Uterus (tissue), 3 donors: ENCODE measurements at regions not wholly inside any gene's neighbourhood (a gene's known extent, or its start where the extent isn't known, plus 50 kb on each side); places are given as distances from the start of the nearest gene placed in this dataset.

Experiments used
- DNase-seq, 2 donors: peaks; one replicate each; pipeline ENCODE4 v3.0.0-alpha.2; 2019 to 2020
- H3K27ac ChIP-seq, 2 donors: fragments of 200-600 bp; sonication (generic); 1 replicate in 1 of 2; 2 replicates in 1 of 2; pipeline ENCODE4 v1.5.1; 2016 to 2018
- H3K27me3 ChIP-seq, 2 donors: fragments of 200-600 bp; sonication (generic); one replicate each; pipeline ENCODE4 v1.5.1; 2018 to 2019; ENCODE audit warnings: control low read depth in 1 of 2
- H3K36me3 ChIP-seq, 2 donors: fragments of 200-600 bp; sonication (generic); one replicate each; pipeline ENCODE4 v1.5.1; 2019; ENCODE audit warnings: control low read depth in 1 of 2
- H3K4me1 ChIP-seq, 2 donors: fragments of 200-600 bp; sonication (generic); one replicate each; pipeline ENCODE4 v1.5.1; 2018 to 2019; ENCODE audit warnings: control low read depth in 1 of 2
- H3K4me3 ChIP-seq, 2 donors: fragments of 200-600 bp; sonication (generic); 1 replicate in 1 of 2; 2 replicates in 1 of 2; pipeline ENCODE4 v1.5.1; 2018 to 2019; ENCODE audit warnings: mild to moderate bottlenecking in 1 of 2
- H3K9me3 ChIP-seq, 2 donors: fragments of 200-600 bp; sonication (generic); one replicate each; pipeline ENCODE4 v1.5.1; 2019; ENCODE audit warnings: control low read depth in 1 of 2
- POLR2A ChIP-seq, 2 donors: fragments of 450-650 bp; IDR thresholded peaks; one replicate each; pipeline ENCODE4 v1.6.1; 2016; ENCODE audit warnings: antibody characterized with exemption in 2 of 2, mild to moderate bottlenecking in 1 of 2, moderate library complexity in 1 of 2
- intact Hi-C: fragments of 100-400 bp; cut with DNase I; formaldehyde crosslinking; loops from one replicate; pipeline ENCODE4 v1.15.1; 2023; ENCODE audit warnings: low total_unique reads
- TF ChIP-seq, protein P1 (sequence below), 4 experiments: fragments of 200-600 bp in 2 of 4; fragments of 450-650 bp in 2 of 4; sonication (generic) in 2 of 4; IDR thresholded peaks; one replicate each; pipeline ENCODE4 v1.5.1; 2016 to 2019; ENCODE audit warnings: antibody characterized with exemption in 4 of 4, mild to moderate bottlenecking in 2 of 4, moderate library complexity in 1 of 4
- donor health status: DM: yes; HTN: yes; CAD: no.

DNA sequence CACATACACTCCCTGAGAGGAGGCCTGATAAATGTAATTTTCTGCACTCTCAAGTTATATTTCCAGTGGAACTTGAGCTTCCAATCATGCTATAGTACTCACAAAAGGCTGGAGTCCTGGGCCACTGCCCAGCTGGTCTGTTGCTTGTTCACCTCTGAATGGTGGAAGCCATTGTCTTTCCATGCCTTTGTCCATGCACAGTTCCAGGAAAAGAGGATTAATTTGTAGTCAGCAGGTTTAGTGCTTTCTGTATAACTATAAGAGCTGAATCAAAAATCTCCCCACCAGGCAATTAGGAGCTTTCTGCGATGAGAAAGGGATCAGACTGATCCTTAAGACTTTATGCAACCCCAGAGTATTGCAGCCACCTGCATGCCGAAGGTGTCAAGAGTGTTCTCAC lies 195.4 kb upstream of the PGRMC2 start:
- no peaks in the 10 kb centered on the region for H3K36me3 ChIP-seq
- H3K4me1 ChIP-seq: no peaks in the 10 kb centered on the region
- intact Hi-C loops: no loop called here
- no peak overlapping the region for H3K4me3 ChIP-seq
- H3K9me3 ChIP-seq: no peaks in the 10 kb centered on the region
- TF ChIP-seq POLR2A (IDR thresholded peaks at IDR 0.05): no peak
- TF ChIP-seq, protein P1, sequence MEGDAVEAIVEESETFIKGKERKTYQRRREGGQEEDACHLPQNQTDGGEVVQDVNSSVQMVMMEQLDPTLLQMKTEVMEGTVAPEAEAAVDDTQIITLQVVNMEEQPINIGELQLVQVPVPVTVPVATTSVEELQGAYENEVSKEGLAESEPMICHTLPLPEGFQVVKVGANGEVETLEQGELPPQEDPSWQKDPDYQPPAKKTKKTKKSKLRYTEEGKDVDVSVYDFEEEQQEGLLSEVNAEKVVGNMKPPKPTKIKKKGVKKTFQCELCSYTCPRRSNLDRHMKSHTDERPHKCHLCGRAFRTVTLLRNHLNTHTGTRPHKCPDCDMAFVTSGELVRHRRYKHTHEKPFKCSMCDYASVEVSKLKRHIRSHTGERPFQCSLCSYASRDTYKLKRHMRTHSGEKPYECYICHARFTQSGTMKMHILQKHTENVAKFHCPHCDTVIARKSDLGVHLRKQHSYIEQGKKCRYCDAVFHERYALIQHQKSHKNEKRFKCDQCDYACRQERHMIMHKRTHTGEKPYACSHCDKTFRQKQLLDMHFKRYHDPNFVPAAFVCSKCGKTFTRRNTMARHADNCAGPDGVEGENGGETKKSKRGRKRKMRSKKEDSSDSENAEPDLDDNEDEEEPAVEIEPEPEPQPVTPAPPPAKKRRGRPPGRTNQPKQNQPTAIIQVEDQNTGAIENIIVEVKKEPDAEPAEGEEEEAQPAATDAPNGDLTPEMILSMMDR (IDR thresholded peaks at IDR 0.05): no peak
- no peak overlapping the region for H3K27ac ChIP-seq
- H3K27me3 ChIP-seq: no peaks in the 10 kb centered on the region
- DNase-seq: no peak

DNA sequence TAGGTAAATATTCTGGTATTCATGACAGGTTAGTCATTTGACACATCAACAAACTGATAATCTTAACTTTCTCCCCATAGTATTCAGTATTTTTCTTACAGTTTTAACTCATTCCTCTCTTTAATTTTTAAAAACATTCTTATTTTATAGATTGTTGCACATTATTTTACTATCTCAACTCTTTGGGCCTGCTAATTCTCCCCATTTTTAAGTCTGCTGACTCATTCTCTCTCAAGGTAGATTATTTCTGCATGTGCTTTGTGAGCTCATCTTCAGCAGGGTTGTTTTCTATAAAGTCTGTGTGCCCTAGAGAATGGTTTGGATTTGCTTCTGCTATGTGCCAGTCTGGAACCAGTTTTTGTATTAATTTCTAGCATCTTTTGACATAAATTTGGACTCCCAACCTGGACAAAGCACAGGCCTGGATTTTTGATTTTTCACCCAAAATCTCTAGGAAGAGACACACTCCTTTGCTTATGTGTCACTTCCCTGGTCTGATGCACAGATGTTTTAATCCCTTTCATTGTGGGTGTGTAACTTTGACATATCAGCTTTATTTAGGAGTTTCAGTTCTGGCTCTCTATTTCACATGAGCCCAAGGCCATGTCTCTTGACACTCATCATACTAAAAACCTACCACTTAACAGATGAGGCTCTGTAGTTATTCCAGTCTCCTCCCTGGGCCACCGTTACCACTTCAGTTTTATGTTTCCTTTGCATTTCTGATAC lies 194.3 kb upstream of the PGRMC2 start:
- TF ChIP-seq, protein P1 (IDR thresholded peaks at IDR 0.05): no peak
- TF ChIP-seq POLR2A (IDR thresholded peaks at IDR 0.05): no peak
- Histone ChIP-seq H3K36me3 (no peaks in the 10 kb centered on the region), H3K27ac (no peak overlapping the region), H3K27me3 (no peaks in the 10 kb centered on the region), H3K4me1 (no peaks in the 10 kb centered on the region), H3K4me3 (no peak overlapping the region), H3K9me3 (no peaks in the 10 kb centered on the region)
- no peak for DNase-seq
- intact Hi-C loops: no loop called here

GRCh38 chr4:128480945-128481344 lies 193.3 kb upstream of the PGRMC2 start:
- H3K4me3 ChIP-seq: no peak overlapping the region
- no peak for TF ChIP-seq POLR2A (IDR thresholded peaks at IDR 0.05)
- TF ChIP-seq, protein P1 (IDR thresholded peaks at IDR 0.05): no peak
- H3K36me3 ChIP-seq: no peaks in the 10 kb centered on the region
- intact Hi-C loops: no loop called here
- no peaks in the 10 kb centered on the region for H3K4me1 ChIP-seq
- DNase-seq: no peak
- H3K27me3 ChIP-seq: no peaks in the 10 kb centered on the region
- no peak overlapping the region for H3K27ac ChIP-seq
- no peaks in the 10 kb centered on the region for H3K9me3 ChIP-seq

DNA sequence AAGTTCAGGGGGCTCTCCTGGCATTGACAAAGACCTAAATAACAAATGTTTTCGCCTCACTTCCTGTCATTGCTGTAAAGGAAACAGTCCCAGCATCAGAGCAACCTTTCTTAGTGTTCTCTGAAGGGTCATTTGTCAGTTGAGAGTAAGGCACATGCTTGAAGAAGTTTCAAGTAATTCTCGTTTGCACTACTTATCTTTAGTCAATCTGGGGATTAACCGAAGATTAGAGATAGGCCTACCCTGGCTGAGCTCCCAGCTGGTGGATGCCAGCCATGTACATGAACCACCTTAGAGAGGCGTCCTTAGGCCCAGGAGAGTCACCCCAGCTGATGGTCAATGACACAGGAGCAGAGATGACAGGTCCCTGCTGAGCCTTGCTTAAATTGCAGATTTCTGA lies 189.9 kb upstream of the PGRMC2 start:
- intact Hi-C loops: no loop called here
- no peak for DNase-seq
- H3K36me3 ChIP-seq: no peaks in the 10 kb centered on the region
- H3K27me3 ChIP-seq: no peaks in the 10 kb centered on the region
- H3K4me3 ChIP-seq: no peak overlapping the region
- H3K4me1 ChIP-seq: no peaks in the 10 kb centered on the region
- no peak for TF ChIP-seq POLR2A (IDR thresholded peaks at IDR 0.05)
- TF ChIP-seq, protein P1 (IDR thresholded peaks at IDR 0.05): no peak
- no peaks in the 10 kb centered on the region for H3K9me3 ChIP-seq
- H3K27ac ChIP-seq: no peak overlapping the region

- Histone ChIP-seq H3K27ac (no peak overlapping the region), H3K27me3 (no peaks in the 10 kb centered on the region), H3K4me1 (no peaks in the 10 kb centered on the region), H3K9me3 (no peaks in the 10 kb centered on the region), H3K36me3 (no peaks in the 10 kb centered on the region), H3K4me3 (no peak overlapping the region)
- intact Hi-C loops: no loop called here
- TF ChIP-seq, protein P1 (IDR thresholded peaks at IDR 0.05): no peak
- no peak for TF ChIP-seq POLR2A (IDR thresholded peaks at IDR 0.05)
- no peak for DNase-seq
These were observed 188.0 kb upstream of the PGRMC2 start for GRCh38 chr4:128475597-128475996.
